HG02885 (cell line): ENCODE measurements at regions not wholly inside any gene's neighbourhood (a gene's known extent, or its start where the extent isn't known, plus 50 kb on each side); places are given as distances from the start of the nearest gene placed in this dataset.
A peak's percentile ranks its signal among the peaks of the same experiment; 100 is the strongest.
"Not testable (repeated sequence)": the region's sequence is repeated elsewhere in the genome, so short reads cannot be mapped to it uniquely, and the experiment has no call there.

Source experiments
- ATAC-seq: cut with Tn5 transposase; IDR thresholded peaks from one replicate; pipeline ENCODE4 v1.9.1; 2021; ENCODE audit warnings: mild to moderate bottlenecking; ENCODE audit not compliant: unreplicated experiment, poor library complexity

DNA sequence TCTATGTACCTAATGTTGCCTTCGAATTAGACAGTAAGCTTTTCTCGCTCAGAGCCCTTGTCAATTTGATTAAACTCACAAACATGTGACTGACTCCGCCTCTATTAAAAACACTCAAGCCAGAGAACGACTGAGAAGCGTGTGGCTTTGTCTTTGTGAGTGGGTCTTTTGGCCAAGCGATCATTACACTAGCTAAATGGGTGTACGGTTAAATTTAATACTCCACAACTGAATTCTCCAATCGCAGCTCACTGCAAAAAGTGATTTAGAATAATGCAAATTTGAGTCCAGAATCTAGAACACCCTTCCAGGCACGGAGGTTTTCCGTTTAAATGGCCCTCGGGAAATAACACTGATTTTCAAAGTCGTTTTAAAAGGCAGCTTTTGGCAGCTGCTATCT lies 253.7 kb downstream of the EFCAB11 start:
- no peak for ATAC-seq

DNA sequence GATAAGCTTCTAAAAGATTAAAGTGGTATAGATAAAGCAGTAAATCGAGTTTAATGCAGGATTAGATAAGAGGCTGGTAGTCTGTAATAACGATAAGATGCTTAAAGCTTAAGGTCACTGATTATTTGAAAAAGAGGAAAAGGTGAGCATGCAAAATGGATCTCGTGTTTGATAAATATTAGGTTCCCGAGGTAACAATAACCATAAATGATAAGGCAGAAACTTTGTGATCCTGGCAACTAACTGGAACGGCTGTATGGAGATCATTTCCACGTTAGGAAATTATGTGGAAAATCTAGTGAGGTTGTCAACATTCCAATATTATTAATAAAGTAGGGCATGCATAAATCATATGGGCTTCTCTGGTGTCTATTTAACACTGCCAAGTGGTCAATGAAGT lies 255.5 kb downstream of the EFCAB11 start:
- no peak for ATAC-seq

DNA sequence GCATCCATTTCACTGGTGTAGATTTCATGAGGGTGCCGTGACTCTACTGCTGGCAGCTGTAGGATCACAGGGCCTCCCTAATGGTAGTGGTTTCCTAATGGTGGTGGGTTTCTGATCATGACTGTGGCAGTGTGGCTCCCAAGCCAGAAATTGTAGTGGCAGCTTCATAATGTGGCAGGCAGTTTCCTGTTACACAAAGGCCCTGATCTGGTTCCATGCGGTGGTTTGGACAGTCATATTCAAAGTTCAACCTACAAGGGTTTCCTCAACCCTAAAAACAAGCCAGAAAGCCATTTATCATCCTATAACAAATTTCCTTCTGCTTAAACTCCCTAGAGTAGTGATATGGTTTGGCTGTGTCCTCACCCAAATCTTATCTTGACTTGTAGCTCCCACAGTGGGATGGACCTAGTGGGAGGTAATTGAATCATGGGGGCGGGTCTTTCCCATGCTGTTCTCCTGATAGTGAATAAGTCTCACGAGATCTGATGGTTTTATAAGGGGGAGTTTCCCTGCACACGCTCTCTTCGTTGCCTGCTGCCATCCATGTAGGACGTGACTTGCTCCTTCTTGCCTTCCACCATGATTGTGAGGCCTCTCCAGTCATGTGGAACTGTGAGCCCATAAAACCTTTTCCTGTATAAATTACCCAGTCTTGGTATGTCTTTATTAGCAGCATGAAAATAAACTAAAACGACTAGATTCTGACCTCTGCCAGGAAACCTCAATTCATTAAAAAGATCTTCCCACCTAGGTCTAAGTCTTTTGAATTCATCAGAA lies 257.1 kb downstream of the EFCAB11 start:
- no peak for ATAC-seq

DNA sequence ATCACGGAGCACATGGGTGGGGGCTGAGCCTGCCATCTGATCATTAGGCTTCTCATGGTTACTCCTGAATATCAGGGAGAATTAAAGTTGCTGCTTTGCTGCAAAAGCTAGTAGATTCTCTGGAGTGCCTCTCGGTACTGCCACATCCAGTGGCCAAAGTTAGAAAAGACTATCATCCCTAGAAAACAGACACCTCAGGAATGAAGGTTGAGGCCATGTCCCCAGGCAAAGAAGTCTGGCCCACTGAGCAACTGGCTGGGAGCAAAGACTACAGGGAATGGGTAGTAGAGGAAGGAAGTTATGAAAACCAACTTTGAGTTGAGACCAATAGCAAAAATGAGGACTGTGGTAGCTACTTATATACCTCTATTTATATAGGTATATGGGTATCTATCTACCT lies 258.7 kb downstream of the EFCAB11 start:
- ATAC-seq: no peak

DNA sequence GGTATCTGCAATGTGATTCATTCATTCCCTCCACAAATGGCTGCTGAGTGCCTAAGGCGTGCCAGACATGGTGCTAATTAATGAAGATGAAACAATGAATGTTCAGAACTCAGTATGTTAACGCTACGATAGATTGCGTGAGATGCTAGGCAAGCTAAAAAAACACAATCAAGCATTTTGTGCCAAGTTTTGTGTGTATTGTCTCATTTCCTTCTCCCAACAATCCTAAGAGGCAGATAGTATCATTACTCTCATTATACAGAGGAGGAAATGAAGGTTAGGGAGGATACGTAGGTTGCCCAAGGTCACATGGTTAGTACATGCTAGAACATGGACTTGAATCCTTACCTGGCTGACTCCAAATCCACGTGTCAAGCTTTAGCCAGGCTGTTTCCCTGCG lies 264.4 kb downstream of the EFCAB11 start:
- ATAC-seq: no peak

DNA sequence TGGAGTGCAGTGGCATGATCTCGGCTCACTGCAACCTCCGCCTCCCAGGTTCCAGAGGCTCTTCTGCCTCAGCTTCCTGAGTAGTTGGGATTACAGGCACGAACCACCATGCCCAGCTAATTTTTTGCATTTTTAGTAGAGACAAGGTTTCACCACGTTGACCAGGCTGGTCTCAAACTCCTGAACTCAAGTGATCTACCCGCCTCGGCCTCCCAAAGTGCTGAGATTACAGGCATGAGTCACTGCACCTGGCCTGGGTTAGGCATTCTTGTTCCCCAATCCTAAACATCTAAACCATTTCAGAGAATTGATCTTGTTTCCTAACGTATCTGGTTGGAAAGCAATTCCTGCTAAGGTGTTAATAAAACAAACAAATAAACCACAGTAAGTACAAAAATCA lies 264.8 kb downstream of the EFCAB11 start:
- not testable (repeated sequence) for ATAC-seq

DNA sequence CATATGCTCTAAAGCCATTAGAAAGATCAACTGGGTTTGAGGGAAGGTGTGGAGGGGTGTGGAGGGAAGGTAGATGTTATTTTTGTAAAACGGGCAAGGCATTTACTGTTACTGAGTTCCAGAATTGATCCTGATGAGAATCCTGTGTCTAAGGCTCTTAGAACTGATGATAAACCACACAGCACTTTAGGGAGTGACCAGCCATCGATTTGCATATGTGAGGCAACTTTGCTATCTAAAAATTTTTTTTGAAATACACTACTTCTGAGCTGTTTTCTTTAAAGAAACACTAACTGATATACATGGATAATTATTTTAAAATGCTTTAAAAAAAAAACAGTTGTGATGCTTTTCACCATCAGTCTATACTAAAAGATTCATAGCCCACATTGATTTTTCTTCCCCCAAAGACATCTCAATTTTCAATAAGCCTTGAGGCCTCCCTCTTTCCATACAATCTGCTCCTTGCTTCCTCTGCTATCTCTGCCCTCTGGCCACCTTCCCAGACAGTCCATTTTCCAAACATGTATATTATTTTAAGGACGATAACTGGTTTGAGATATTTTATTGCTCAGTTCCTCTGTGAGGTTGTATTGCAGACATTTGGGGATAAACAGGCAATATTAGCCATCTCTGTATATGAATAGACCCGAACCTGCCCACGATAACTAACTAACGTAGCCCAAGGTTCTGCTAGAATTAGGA lies 265.9 kb downstream of the EFCAB11 start:
- ATAC-seq: no peak

DNA sequence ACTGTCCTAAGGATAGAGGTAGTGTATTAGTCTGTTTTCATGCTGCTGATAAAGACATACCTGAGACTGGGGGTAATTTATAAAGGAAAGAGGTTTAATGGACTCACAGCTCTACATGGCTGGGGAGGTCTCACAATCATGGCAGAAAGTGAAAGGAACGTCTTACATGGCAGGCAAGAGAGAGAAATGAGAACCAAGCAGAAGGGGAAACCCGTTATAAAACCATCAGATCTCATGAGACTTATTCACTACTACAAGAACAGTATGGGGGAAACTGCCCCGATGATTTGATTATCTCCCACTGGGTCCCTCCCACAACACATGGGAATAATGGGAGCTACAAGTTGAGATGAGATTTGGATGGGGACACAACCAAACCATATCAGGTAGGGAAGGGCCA lies 267.4 kb downstream of the EFCAB11 start:
- not testable (repeated sequence) for ATAC-seq

DNA sequence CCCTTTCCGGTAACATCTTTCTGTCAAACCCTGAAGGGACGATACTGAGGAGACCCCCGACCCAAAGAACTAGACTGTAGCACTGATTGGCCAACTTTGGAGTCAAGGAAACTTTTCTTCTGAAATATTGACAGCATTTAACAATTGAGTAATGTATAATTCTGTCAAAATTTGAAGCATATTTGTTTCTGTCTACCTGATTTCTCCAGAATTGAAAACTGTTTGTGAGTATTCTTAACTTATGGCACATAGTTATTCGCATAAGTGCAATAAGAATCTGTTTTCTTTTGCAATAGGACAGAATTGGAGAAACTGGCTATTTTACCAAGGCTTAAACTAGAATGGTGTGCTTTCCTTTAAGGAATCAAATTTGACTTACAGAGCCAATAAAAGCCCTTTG lies 267.1 kb upstream of the FOXN3 start:
- ATAC-seq: no peak

DNA sequence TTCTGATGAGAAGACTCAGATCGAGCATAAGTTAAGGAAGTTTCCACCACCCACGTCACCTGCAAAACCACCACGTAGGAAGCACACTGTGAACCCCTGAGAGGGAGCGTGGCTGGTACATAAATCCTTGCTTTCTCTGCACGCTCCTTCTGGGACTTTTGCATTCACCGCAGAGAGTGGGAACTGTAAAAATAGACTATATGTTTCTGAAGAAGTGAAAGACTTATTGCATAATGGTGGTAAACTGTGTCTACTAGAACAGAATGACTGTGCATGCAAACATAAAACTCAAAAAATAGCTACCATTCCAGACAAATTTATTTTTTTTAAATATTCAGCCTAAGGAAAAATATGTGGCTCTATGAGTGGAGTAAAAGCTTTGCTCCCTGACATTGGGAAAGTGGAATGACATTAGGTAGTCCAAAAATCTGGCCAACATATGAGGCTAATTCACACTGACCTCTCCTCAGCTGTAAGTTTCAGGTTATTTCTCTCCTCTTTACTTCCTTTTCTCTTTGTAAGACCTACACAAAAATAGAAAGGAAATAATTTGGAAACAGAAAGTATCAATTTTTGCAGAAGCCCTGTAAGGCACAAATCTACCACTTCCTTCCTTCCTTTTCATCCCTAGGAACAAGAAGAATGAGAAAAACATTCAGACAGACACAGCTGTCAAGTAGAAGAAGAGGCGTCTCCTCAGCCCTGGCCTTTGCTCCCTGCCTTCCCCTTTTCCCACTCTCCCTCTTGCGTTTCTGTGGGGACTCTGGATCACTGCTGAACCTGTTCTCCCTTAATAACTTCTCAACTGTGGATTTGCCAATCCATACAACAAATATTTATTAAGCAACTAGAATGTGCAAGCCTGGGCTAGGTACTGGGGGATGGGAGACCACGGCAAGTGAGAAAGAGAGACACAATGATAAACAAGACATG lies 264.3 kb upstream of the FOXN3 start:
- peak; percentile 86 for ATAC-seq

DNA sequence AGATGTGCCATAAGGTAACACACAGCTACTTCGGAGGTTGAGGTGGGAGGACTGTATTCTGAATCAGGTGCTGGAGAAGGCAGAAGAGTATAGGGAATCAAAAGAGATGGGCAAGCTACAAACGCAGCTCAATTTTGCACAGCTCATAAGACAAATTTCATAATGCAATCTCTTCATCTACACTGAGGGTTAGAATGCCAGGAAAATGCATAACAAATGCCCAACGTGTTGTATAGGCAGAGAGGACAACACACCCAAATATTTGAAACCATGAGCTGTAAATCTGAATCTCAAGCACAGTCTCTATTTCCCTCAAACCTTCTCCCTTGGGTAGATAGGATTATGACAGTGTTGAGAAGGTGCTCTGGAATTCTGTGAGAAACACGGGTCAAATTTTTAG lies 263.1 kb upstream of the FOXN3 start:
- ATAC-seq: no peak

DNA sequence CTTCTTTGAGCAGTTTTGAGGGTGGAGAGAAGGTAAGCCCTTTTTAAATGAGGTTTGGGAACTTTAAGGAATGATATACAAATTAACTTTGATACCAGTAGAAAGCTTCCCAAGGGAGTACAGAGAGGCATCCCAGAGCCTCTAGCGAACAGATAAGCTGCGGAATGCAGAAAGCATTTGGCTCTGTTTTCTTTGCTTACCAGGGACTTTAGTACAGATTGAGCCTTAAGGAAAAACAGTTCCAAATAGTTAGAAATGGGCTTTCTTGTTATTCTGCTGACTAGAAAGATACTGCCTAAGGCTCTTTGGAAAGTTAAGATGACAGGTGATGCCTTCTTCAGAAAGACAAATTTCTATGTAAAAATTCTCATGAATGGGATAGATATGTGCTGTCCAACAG lies 261.7 kb upstream of the FOXN3 start:
- ATAC-seq: no peak

DNA sequence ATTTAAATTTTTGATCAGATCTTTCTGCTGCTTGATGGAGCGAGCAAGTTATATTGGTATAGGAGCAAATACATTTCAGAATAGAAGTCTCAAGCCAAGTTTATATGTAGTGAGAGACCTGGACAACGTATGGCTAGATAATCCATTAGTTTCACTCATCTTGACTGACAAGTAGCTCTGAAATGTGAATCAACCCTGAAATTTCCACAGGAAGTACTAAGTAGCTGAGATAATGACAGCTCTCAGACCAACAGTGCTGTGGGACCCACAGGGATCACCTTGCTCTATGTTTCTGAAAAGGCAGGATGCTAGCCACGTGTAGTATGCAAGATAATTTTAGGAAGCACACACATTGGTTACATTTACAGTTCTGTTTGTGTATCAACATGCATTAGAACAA lies 258.6 kb upstream of the FOXN3 start:
- ATAC-seq: no peak

DNA sequence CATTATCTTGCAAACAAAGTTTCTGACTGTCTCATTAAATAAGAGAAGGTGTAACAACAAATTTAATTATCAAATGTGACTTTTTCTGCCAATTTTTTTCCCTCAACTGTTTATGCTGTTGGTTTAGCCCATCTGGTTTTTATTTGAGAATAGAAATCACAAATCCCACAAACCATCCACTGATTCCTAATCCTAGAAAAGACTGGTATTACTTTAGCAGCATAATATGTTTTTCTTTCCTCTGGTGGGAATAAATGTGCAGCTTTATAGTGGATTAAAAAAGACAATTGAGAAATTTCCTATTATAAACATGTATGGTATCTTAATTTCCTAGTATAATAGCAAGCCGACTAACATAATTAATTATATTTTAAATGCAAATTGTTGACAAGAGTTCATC lies 257.9 kb upstream of the FOXN3 start:
- no peak for ATAC-seq

DNA sequence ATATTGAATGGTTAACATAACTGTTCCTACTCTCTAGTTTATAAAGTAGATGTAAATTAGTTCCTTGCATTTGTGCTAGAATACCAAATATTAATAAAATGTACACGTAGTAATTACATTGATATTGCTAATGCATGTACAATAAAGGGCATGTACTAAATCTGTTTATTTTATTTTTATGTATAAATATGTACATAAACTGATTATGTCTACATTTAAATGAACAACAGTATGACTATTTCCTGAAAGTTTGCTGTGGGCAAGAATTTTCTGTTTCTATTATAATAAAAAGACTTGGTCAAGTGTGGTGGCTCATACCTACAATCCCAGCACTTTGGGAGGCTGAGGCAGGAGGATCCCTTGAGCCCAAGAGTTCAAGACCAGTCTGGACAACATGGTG lies 257.2 kb upstream of the FOXN3 start:
- ATAC-seq: no peak

DNA sequence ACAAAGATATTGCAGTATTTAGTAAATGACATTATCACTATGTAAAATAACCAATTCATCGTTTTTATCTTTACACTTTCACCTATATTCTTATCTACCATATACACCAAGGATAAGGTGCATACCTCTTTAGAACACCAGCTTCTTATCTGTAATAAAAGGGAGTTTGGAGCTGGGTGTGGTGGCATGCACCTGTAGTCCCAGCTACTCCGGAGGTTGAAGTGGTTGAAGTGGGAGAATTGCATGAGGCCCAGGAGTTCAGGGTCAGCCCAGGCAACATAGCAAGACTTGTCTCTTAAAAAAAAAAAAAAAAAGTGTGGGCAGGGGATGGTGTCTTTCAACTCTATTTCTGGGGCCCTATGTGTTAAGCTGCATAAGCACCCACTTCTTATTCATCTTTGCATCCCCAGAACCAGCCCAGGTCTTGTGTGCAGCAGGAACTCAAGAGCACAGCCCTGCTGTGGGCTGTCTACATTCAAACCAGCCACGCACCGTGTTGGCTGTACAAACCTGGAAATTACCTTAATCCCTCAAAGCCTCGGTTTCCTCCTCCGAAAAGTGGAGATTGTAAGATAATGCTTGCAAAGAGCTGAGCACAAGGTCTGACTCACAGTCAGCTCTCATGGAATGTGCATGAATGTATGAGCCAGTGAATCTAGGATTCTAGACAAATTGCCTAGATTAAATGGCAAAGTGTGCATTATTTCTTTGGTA lies 256.6 kb upstream of the FOXN3 start:
- no peak for ATAC-seq

DNA sequence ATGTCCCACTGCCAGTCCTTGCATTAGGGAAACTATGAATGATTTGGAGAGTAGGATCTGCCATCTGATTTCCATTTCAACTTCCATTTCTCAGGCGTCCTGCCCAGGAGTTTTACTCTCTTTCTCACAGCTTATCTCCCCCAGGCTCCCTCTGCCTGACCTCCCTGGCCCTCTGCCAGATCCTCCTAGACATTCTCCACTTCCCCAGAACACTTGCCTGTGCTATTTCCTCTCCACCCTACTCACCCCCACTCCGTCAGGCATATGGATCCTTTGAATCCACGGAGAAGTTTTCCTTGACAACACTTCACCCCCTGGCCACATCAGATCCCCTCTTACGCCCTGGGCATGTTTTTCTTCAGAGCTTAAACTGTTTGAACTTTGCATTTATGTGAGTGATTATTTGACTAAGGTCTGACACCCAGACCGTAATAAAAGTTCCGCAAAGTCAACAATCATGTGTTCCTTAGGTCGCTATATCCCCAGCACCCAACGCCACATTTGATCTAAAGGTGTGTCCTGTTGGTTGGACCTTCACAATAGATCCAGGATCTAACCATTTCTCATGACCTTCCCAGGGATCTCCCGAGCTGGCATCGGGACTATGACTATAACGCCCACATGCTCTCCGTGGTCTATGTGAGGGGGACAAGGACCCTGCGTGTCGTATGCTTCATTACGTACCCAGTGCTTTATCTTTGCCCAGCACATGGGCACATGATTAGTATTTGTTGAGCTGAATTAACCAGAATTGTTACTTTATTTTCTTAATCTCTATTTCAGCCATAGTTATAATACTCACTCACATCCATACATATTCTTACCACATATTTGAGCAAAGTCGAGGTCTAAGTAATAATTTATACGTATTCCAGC lies 255.8 kb upstream of the FOXN3 start:
- no peak for ATAC-seq

DNA sequence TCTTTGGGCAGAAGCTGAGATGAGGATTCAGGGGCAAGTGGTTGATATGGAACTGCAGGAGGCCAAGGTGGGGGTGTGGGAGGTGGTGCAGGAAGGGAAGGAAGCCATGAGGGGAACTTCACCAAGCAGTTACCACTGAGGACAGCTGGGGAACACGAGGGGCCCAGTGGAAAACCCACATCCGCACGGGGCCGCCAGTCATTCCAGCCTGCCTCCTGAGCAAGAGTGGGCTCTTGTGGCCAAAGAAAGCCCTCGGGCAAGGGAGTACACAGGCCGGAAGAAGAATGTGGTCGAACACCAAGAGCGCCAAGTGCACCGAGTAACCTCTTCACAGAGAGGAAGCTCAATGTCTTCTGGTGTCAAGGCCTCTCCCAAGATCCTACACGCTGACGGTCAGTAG lies 252.2 kb upstream of the FOXN3 start:
- no peak for ATAC-seq

DNA sequence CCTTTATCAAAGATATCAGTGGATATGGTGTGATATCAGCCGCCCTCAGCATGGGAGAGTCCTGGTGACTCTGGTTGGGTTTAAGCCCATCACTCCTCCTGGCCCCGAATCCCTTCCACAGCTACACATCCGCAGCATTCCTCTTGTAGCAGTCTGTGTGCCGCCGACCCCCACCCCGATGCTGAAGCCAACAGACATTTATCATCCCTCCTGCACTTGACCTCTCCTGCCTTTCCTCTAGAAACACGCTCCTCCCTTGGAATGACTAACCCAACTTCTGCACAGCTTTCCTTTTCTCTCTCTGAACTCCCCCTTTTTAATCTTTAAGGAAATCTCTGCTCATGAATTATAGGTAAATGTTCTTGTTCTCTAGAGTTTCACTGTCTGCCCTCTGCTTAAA lies 250.9 kb upstream of the FOXN3 start:
- ATAC-seq: no peak
